ENCODE measurements at regions not wholly inside any gene's neighbourhood (a gene's known extent, or its start where the extent isn't known, plus 50 kb on each side); places are given as distances from the start of the nearest gene placed in this dataset.

- Histone ChIP-seq H3K9me3 (ENCODE audit: control insufficient read depth, low read length) (peaks cover 29% of the 10 kb centered on the region), H3K27ac (ENCODE audit: low read depth, low read length) (no peak overlapping the region), H3K4me3 (ENCODE audit: low read length) (no peak overlapping the region), H3K36me3 (ENCODE audit: control insufficient read depth, insufficient read depth, low read length) (no peaks in the 10 kb centered on the region), H3K9ac (ENCODE audit: extremely low read depth, low read length, poor library complexity, severe bottlenecking) (no peak overlapping the region), H3K27me3 (ENCODE audit: control insufficient read depth, insufficient read depth, low read length, poor library complexity, severe bottlenecking) (no peaks in the 10 kb centered on the region), H3K4me1 (ENCODE audit: control insufficient read depth, insufficient read depth, low read length) (no peaks in the 10 kb centered on the region)
- H3K27ac Mint-ChIP-seq, result no peak overlapping the region
- H3K27me3 Mint-ChIP-seq (ENCODE audit: insufficient read depth), result peaks cover 7% of the 10 kb centered on the region
- WGBS, 2 experiments (ENCODE audit: insufficient coverage in 1 of 2, insufficient read length in 1 of 2), result 77 to 93% methylated on average over 2 of the region's 2 CpGs
- no peaks in the 10 kb centered on the region for H3K36me3 Mint-ChIP-seq (ENCODE audit: low read depth)
- peaks cover 4% of the 10 kb centered on the region for H3K9me3 Mint-ChIP-seq
- no peak overlapping the region for H3K4me3 Mint-ChIP-seq
- peaks cover 8% of the 10 kb centered on the region for H3K4me1 Mint-ChIP-seq
- TF ChIP-seq CTCF (conservative IDR thresholded peaks at IDR 0.05), result no peak
- DNase-seq, result no peak
These were observed 384.0 kb downstream of the HHIPL2 start for GRCh38 chr1:222163895-222164294.

GRCh38 chr1:222161676-222162075 is 386.2 kb downstream of the HHIPL2 start:
- Histone ChIP-seq H3K9ac (ENCODE audit: extremely low read depth, low read length, poor library complexity, severe bottlenecking) (no peak overlapping the region), H3K27me3 (ENCODE audit: control insufficient read depth, insufficient read depth, low read length, poor library complexity, severe bottlenecking) (no peaks in the 10 kb centered on the region), H3K4me3 (ENCODE audit: low read length) (no peak overlapping the region), H3K36me3 (ENCODE audit: control insufficient read depth, insufficient read depth, low read length) (no peaks in the 10 kb centered on the region), H3K4me1 (ENCODE audit: control insufficient read depth, insufficient read depth, low read length) (no peaks in the 10 kb centered on the region), H3K9me3 (ENCODE audit: control insufficient read depth, low read length) (peaks cover 41% of the 10 kb centered on the region), H3K27ac (ENCODE audit: low read depth, low read length) (no peak overlapping the region)
- Mint-ChIP-seq H3K27me3 (ENCODE audit: insufficient read depth) (peaks cover 4% of the 10 kb centered on the region), H3K9me3 (peaks cover 18% of the 10 kb centered on the region), H3K27ac (no peak overlapping the region), H3K4me1 (peaks cover 8% of the 10 kb centered on the region), H3K4me3 (no peak overlapping the region), H3K36me3 (ENCODE audit: low read depth) (no peaks in the 10 kb centered on the region)
- TF ChIP-seq CTCF (conservative IDR thresholded peaks at IDR 0.05), result no peak
- no peak for DNase-seq
- 77 to 94% methylated on average over 3 of the region's 3 CpGs for WGBS, 2 experiments (ENCODE audit: insufficient coverage in 1 of 2, insufficient read length in 1 of 2)

- H3K36me3 Mint-ChIP-seq (ENCODE audit: low read depth), result no peaks in the 10 kb centered on the region
- Histone ChIP-seq H3K4me3 (ENCODE audit: low read length) (no peak overlapping the region), H3K27ac (ENCODE audit: low read depth, low read length) (no peak overlapping the region), H3K27me3 (ENCODE audit: control insufficient read depth, insufficient read depth, low read length, poor library complexity, severe bottlenecking) (no peaks in the 10 kb centered on the region), H3K4me1 (ENCODE audit: control insufficient read depth, insufficient read depth, low read length) (no peaks in the 10 kb centered on the region), H3K9ac (ENCODE audit: extremely low read depth, low read length, poor library complexity, severe bottlenecking) (no peak overlapping the region), H3K9me3 (ENCODE audit: control insufficient read depth, low read length) (peaks cover 37% of the 10 kb centered on the region), H3K36me3 (ENCODE audit: control insufficient read depth, insufficient read depth, low read length) (no peaks in the 10 kb centered on the region)
- H3K9me3 Mint-ChIP-seq, result peaks cover 18% of the 10 kb centered on the region
- H3K27ac Mint-ChIP-seq, result no peak overlapping the region
- H3K4me3 Mint-ChIP-seq, result no peak overlapping the region
- no peak for DNase-seq
- no peak for TF ChIP-seq CTCF (conservative IDR thresholded peaks at IDR 0.05)
- WGBS, 2 experiments (ENCODE audit: insufficient coverage in 1 of 2, insufficient read length in 1 of 2), result 83 to 87% methylated on average over 1 of the region's 1 CpG
- H3K4me1 Mint-ChIP-seq, result peaks cover 6% of the 10 kb centered on the region
- no peaks in the 10 kb centered on the region for H3K27me3 Mint-ChIP-seq (ENCODE audit: insufficient read depth)
These were observed 390.3 kb downstream of the HHIPL2 start for GRCh38 chr1:222157612-222158011.
